Skeletal muscle satellite cell (primary cell): ENCODE measurements at regions not wholly inside any gene's neighbourhood (a gene's known extent, or its start where the extent isn't known, plus 50 kb on each side); places are given as distances from the start of the nearest gene placed in this dataset.

Experiments
- H3K27me3 ChIP-seq: 2 replicates; pipeline ENCODE4 v1.7.0; 2013; ENCODE audit warnings: low read length; ENCODE audit not compliant: control insufficient read depth, insufficient read depth
- H3K36me3 ChIP-seq: 2 replicates; pipeline ENCODE4 v1.7.0; 2013; ENCODE audit warnings: mild to moderate bottlenecking, control low read depth, low read length; ENCODE audit not compliant: insufficient read depth
- H3K4me1 ChIP-seq: 2 replicates; pipeline ENCODE4 v1.7.0; 2013; ENCODE audit warnings: low read length; ENCODE audit not compliant: control insufficient read depth, insufficient read depth
- H3K4me2 ChIP-seq: 2 replicates; pipeline ENCODE4 v1.7.0; 2013; ENCODE audit warnings: mild to moderate bottlenecking, low read length
- H3K4me3 ChIP-seq: 2 replicates; pipeline ENCODE4 v1.7.0; 2013; ENCODE audit warnings: low read length
- H3K9ac ChIP-seq: 2 replicates; pipeline ENCODE4 v1.7.0; 2013; ENCODE audit warnings: mild to moderate bottlenecking, low read depth, low read length, moderate library complexity
- H3K9me3 ChIP-seq: replicated peaks from 2 replicates; pipeline ENCODE4 v1.7.0; 2013; ENCODE audit warnings: mild to moderate bottlenecking, control low read depth, low read length

DNA sequence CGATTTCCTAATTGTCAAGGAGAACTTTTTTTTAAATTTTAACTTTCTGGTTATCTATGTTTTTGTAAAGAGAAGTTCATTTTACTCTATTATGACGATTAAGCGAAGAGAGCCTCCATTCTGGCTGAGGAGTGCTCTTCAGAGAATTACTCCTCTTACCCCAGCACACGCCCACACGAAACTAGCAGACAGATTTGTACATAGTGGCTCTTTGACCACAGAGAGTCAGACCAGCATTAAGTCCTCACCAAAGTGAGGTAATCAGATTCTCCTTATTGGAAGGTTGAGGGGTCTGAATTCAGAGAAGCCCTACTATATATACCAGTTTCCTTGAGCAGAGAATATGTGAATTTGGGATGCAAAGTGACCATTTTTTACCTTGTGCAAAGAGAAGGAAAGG lies 204.8 kb upstream of the TSC22D2 start:
- Histone ChIP-seq H3K9ac (no peak overlapping the region), H3K9me3 (no peaks in the 10 kb centered on the region), H3K4me1 (no peaks in the 10 kb centered on the region), H3K36me3 (no peaks in the 10 kb centered on the region), H3K27me3 (no peaks in the 10 kb centered on the region), H3K4me3 (no peak overlapping the region), H3K4me2 (no peak overlapping the region)

DNA sequence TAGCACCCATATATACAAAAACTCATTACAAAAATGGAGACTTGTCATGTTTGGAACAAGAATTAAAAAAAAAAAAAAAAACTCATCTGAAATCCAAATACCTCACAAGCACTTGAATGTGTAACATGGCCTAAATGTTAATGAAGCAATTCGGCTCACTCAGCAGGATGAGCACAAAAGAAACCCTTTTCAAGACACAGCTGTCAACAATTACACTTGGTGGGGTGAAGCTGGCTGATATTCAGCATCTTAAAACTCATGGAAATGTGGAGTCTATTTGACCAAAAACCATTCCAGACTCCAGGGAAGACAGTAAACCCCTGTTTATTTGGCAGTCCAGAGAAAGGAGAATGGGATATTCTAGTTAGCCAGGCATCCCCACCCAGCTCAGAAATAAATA lies 205.4 kb upstream of the TSC22D2 start:
- no peaks in the 10 kb centered on the region for H3K27me3 ChIP-seq
- no peak overlapping the region for H3K4me3 ChIP-seq
- H3K4me1 ChIP-seq: no peaks in the 10 kb centered on the region
- no peak overlapping the region for H3K4me2 ChIP-seq
- no peaks in the 10 kb centered on the region for H3K9me3 ChIP-seq
- H3K36me3 ChIP-seq: no peaks in the 10 kb centered on the region
- H3K9ac ChIP-seq: no peak overlapping the region

- Histone ChIP-seq H3K4me3 (no peak overlapping the region), H3K4me1 (no peaks in the 10 kb centered on the region), H3K4me2 (no peak overlapping the region), H3K9ac (no peak overlapping the region), H3K27me3 (no peaks in the 10 kb centered on the region), H3K9me3 (no peaks in the 10 kb centered on the region), H3K36me3 (no peaks in the 10 kb centered on the region)
Observed at GRCh38 chr3:150194957-150195356, 213.1 kb upstream of the TSC22D2 start.

- Histone ChIP-seq H3K9ac (no peak overlapping the region), H3K27me3 (no peaks in the 10 kb centered on the region), H3K36me3 (no peaks in the 10 kb centered on the region), H3K4me2 (no peak overlapping the region), H3K9me3 (no peaks in the 10 kb centered on the region), H3K4me3 (no peak overlapping the region), H3K4me1 (no peaks in the 10 kb centered on the region)
Observed at GRCh38 chr3:150194513-150194912, 213.6 kb upstream of the TSC22D2 start.

DNA sequence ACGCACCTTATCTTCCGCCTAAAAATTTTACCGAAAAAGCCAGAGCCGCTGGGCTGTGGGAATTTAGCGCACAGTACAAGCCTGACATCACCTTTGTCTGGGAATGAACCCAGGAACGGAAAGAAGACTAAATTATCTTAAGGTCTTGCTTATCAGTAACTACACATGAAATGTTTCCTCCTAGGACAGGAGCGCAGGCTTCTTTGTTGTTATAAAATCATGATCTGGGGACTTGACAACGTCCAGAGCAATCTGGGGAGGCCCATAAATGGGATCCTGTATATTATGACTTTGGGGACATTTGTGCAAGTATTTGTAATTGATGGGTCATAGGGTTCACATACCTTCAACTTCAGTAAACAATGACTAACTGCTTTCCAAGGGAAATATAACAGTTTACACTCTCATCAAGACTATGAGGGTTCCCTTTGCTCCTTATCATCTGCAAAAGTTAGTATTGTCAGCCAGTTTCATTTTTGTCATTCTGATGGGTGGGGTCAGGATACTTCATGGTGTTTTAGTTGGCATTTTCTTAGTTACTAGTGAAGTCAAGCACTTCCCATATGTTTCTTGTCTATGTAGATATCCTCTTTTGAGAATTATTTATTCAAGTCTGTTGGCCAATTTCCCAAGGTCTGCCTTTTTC lies 213.9 kb upstream of the PFN2 start:
- Histone ChIP-seq H3K9ac (peak overlapping the region; percentile 75), H3K36me3 (no peaks in the 10 kb centered on the region), H3K4me1 (peaks cover 25% of the 10 kb centered on the region), H3K4me3 (peak overlapping the region; percentile 67), H3K4me2 (peak overlapping the region; percentile 91), H3K27me3 (no peaks in the 10 kb centered on the region), H3K9me3 (no peaks in the 10 kb centered on the region)

DNA sequence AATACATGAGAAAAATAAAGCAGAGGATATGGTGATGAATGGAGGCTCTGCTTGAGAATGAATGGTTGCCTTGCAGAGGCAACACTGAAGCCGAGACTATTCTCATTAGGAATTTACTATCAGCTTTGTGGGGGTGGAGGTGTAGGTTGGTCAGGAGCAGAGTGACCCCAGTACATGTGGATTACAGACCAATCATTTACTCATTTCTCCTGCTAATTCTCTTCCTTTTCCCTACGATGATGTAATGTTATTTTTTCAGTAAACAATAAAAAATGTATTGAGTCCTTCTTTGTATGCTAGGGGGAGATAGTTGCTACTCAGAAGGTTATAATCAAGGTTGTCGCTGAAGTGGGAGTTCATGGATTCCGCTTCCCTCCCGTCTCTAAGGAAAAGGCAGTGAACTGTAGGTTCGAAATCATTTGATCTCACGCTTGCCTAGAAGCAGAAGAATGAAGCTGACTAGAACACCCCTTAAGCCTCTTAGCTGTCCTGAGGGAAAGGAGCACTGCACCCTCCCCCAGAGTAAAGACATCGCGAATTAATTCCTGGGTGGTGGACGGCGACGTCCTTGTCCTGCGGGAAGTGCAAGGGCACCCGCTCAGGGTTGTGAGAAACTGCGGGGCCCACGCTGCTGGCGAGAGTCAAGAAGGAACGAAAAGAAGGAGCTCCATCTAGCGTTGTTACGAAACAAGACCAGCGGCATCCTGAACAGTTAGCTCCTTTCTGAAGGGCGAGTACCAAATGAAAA lies 213.2 kb upstream of the PFN2 start:
- H3K4me1 ChIP-seq: peaks cover 25% of the 10 kb centered on the region
- peak overlapping the region; percentile 75 for H3K9ac ChIP-seq
- no peaks in the 10 kb centered on the region for H3K9me3 ChIP-seq
- H3K4me3 ChIP-seq: peak overlapping the region; percentile 67
- H3K36me3 ChIP-seq: no peaks in the 10 kb centered on the region
- no peaks in the 10 kb centered on the region for H3K27me3 ChIP-seq
- peak overlapping the region; percentile 91 for H3K4me2 ChIP-seq

DNA sequence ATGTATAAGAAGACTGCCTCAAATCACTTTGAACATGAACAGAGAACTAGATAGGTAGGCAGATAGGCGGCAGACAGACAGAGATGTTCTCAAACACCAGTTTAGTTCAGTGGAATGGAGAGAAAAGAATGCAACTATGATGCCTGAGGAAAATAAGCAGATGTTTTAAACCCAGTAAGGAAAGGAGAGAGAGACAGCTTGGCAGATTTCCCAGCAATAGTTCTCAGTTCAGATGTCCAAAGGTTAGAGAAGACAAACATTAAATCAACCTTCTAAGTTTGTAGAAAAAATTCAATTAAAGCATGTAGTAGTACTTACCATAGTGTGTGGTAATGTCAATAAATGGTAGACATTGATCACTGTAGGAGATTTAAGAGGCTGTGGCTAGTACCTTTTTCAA lies 209.6 kb upstream of the PFN2 start:
- Histone ChIP-seq H3K27me3 (no peaks in the 10 kb centered on the region), H3K4me2 (no peak overlapping the region), H3K9ac (no peak overlapping the region), H3K9me3 (no peaks in the 10 kb centered on the region), H3K4me3 (no peak overlapping the region), H3K36me3 (no peaks in the 10 kb centered on the region), H3K4me1 (peaks cover 33% of the 10 kb centered on the region)

DNA sequence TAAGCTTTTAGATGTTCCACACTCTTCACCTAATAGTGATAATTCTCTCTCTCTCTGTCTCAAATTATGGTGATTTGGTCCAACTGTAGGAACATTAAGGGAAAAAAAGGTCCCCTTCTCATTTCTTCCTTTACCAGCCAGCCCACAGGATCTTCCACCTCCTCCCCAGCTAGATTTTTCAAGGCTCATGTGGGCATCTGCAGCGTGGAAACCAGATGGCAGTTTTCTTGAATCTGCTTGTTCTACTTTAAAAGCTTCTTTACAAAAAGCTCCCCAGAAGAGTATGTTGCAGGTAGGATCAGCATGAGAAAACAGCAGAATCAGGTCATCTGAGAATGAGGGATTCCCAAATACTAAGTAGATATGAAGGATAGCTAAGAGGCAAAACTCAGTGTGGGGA lies 208.6 kb upstream of the PFN2 start:
- Histone ChIP-seq H3K9me3 (no peaks in the 10 kb centered on the region), H3K4me3 (no peak overlapping the region), H3K36me3 (no peaks in the 10 kb centered on the region), H3K9ac (no peak overlapping the region), H3K4me1 (peaks cover 24% of the 10 kb centered on the region), H3K27me3 (no peaks in the 10 kb centered on the region), H3K4me2 (no peak overlapping the region)

DNA sequence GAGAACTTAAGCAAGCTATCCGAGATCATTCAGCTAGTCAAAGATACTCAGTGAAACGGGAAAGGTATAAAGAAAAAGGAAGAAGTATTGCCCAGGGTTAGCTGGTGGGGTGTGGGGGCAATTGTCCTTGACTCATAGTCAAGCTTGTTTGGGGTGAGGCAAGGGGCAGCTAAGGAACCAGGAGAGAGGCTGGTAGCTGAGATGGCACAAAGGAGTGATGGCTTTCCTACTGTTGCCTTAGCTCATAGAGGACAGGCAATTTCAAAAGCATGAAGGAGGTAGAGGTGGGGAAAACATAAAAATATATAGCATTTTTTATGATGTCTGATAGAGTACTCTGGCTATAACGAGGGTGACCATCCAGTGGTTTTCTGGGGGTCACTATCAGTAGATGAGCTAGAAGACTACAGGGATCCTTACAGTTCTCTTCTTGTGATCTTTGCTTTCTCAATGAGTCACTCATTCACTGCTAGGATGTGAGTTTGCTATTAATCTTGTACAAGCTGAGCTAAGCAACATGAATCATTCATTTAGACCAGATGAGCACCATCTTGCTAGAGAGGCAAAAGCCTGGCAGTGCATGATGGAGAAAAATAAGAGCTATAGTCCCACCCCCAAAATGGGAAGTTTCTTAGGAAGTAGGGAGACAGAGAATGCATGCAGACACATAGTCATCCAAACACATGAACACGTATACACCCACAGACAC lies 207.1 kb upstream of the PFN2 start:
- Histone ChIP-seq H3K9ac (no peak overlapping the region), H3K4me1 (peaks cover 15% of the 10 kb centered on the region)

DNA sequence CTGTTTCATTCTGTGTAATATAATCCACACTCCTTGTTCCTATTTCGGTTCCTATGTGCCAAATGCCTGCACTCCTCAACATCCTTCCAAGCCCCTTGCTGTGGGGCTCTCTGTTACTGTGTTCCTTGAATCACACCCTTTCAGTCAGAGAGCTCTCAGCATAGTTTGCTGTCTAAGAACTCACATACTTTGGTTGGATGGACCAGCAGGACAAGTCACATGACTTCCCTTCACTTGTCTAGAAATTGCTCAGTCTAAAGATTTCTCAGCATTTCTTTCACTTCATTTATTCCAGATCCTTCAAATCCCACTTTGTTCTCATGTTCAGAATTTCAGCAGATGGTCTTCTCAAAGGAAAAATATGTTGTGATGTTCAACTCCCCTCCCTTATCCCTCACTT lies 203.5 kb upstream of the PFN2 start:
- Histone ChIP-seq H3K4me2 (no peak overlapping the region), H3K4me3 (no peak overlapping the region), H3K36me3 (no peaks in the 10 kb centered on the region), H3K9ac (no peak overlapping the region), H3K27me3 (no peaks in the 10 kb centered on the region), H3K9me3 (no peaks in the 10 kb centered on the region), H3K4me1 (peaks cover 13% of the 10 kb centered on the region)

More for the DNA sequence above, 207.1 kb upstream of the PFN2 start:
- Histone ChIP-seq H3K36me3 (no peaks in the 10 kb centered on the region), H3K4me2 (no peak overlapping the region), H3K4me3 (no peak overlapping the region), H3K27me3 (no peaks in the 10 kb centered on the region), H3K9me3 (no peaks in the 10 kb centered on the region)

DNA sequence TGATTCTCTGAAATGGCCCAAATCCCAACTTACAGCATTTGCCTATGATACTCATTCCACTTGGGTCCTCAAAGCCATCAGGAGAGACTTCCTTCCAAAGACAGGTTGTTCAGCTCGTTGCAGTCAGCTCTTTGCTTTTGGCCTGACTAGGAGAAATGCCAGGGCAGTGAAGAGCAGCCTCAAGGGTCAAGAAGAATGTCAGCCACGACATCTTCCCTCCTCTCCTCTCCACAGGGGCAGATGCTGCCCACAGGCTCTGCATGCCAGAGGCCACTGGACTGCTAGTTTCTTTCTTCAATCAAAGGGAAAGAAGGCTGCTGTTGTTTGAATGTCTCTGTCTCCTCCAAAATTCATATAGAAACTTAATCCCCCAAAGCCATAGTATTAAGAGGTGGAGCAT lies 201.7 kb upstream of the PFN2 start:
- no peaks in the 10 kb centered on the region for H3K27me3 ChIP-seq
- H3K9ac ChIP-seq: no peak overlapping the region
- no peaks in the 10 kb centered on the region for H3K9me3 ChIP-seq
- peaks cover 12% of the 10 kb centered on the region for H3K4me1 ChIP-seq
- H3K4me2 ChIP-seq: no peak overlapping the region
- no peak overlapping the region for H3K4me3 ChIP-seq
- no peaks in the 10 kb centered on the region for H3K36me3 ChIP-seq
